HG02884 (cell line): ENCODE measurements at regions not wholly inside any gene's neighbourhood (a gene's known extent, or its start where the extent isn't known, plus 50 kb on each side); places are given as distances from the start of the nearest gene placed in this dataset.
"Not testable (repeated sequence)": the region's sequence is repeated elsewhere in the genome, so short reads cannot be mapped to it uniquely, and the experiment has no call there.

Experiments
- ATAC-seq: cut with Tn5 transposase; IDR thresholded peaks from one replicate; pipeline ENCODE4 v1.9.1; 2021; ENCODE audit warnings: mild to moderate bottlenecking, moderate library complexity; ENCODE audit not compliant: unreplicated experiment

DNA sequence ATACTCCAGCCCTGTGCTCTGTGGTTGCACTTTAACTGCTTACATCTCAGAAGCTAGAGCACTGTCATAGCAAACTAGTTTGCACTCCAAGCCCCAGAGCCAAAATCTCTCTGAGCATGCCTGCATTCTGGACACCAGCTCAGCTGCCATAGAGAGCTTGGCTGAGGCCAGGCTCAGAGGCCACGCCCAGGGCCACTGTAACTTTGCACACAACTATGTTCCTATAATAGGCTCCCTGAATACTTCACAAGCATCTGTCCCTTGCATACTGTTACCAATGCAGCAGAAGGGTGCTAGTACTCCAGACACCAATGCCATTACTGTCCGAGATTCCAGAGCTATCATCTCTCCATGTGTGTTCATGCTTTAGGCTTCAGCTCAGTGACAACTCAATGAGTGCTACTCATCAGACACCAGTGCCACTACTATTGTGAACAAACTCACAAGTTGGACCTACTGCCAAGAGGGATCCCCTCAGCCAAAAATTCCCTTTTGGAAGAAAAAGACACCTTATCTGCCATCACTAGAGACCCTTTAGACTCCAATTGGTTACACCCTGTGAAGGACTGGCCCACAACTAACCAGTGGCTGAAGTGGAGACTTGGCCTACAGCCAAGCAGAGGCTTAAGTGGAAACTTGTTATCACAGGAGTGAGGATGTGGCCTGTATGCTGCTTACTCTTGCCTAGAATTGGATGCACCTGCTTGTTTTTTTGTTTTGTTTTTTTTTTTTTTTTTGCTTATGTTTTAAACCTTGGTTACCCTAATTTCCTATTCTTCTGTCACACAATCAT, 211.6 kb upstream of the MAGI2 start:
- ATAC-seq, result no peak

GRCh38 chr7:79658304-79658703, 204.8 kb upstream of the MAGI2 start:
- no peak for ATAC-seq

GRCh38 chr7:79653136-79653631, 199.7 kb upstream of the MAGI2 start:
- ATAC-seq, result no peak

- ATAC-seq, result no peak
Measured at GRCh38 chr7:79652619-79653018, 199.2 kb upstream of the MAGI2 start.

GRCh38 chr7:79647711-79648110, 194.2 kb upstream of the MAGI2 start:
- ATAC-seq, result no peak

DNA sequence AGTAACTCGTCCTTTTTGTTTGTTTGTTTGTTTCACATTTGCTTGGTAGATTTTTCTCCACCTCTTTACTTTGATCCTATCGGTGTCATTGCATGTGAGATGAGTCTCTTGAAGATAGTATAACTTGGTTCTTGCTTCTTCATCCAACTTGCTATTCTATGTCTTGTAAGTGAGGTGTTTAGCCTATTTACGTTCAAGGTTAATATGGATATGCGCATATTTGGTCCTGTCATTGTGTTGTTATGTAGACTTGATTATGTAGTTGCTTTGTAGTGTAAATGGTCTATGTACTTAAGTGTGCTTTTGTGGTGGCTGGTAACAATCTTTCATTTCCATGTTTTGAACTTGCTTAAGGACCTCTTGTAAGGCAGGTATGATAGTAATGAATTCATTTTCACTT, 192.8 kb upstream of the MAGI2 start:
- no peak for ATAC-seq

GRCh38 chr7:79636849-79637248, 183.4 kb upstream of the MAGI2 start:
- no peak for ATAC-seq

DNA sequence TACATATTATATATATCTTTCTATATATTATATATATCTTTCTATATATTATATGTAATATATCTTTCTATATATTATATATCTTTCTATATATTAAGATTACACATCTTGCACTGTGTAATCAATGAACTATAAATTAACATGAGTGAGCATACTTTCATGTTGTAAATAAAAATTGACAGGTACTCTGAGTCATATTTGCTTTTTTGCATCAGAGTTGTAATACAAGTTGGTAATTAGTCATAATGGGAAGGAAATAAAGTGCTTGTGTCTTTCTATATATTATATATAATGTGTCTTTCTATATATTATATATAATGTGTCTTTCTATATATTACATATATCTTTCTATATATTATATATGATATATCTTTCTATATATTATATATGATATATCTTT, 172.5 kb upstream of the MAGI2 start:
- not testable (repeated sequence) for ATAC-seq

GRCh38 chr7:79624336-79624735, 170.9 kb upstream of the MAGI2 start:
- no peak for ATAC-seq

DNA sequence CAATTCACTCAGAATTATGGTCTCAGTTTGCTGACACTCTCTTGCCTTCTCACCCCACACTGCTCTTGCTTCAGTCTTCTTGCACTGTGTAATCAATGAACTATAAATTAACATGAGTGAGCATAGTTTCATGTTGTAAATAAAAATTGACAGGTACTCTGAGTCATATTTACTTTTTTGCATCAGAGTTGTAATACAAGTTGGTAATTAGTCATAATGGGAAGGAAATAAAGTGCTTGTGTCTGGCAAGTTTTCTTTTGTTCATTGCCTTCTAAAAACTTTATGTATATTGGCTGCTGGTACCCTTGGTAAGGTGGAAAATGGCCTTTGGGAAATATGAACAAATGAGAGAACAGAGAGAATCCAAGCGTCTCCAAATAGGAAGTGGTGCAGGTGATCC, 169.3 kb upstream of the MAGI2 start:
- ATAC-seq, result no peak

GRCh38 chr7:79620291-79620690, 166.8 kb upstream of the MAGI2 start:
- no peak for ATAC-seq

- ATAC-seq, result no peak
Measured at GRCh38 chr7:79619216-79619615, 165.7 kb upstream of the MAGI2 start.

DNA sequence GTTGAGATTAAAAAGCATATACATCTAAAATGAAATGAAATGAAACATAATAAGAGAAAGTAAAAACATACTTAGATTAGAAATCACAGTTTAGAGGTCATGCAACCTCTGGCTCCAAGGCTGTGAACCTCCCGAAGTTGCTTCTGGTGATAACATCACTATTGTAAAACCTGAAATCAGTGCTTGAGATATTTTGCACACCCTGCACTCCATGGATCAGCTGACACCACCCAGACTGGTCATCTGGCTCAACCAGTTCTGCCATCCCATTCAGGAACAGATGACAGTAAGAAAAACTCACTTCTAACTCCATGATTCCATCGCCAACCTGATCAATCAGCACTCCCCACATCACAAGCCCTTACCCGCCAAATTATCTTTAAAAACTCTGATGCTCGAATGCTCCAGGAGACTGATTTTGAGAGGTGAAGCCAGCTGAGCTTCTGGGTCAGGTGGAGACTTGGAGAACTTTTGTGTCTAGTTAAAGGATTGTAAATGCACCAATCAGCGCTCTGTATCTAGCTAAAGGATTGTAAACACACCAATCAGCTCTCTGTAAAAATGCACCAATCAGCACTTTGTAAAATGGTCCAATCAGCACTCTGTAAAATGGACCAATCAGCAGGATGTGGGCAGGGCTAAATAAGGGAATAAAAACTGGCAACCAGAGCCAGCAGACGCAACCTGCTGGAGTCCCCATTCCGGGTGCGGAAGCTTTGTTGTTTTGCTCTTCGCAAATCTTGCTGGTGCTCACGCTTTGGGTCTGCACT, 162.6 kb upstream of the MAGI2 start:
- no peak for ATAC-seq

- no peak for ATAC-seq
Measured at GRCh38 chr7:79615466-79615865, 162.0 kb upstream of the MAGI2 start.

GRCh38 chr7:79612903-79613302, 159.4 kb upstream of the MAGI2 start:
- ATAC-seq, result no peak

- no peak for ATAC-seq
Measured at GRCh38 chr7:79612022-79612421, 158.6 kb upstream of the MAGI2 start.

- ATAC-seq, result no peak
Measured at GRCh38 chr7:79610748-79611304, 157.4 kb upstream of the MAGI2 start.

DNA sequence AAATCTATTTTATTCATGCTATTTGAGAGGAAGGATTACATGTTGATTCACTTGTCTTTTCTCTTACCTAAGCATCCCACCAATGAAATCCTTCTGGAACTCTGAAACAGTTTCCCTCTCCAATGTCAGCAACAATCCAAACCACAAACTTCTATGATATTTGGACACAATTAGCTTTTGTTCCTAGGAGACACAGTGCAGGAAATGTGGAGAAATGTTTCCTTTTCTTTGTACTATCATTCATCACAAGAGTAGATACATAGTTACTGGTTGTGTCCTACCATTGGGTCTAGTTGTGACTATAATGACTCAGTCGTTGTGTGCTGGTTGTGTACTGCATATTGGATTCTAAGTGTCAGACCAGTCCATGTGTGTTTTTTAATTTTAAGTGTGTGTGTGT, 156.8 kb upstream of the MAGI2 start:
- ATAC-seq, result no peak

- no peak for ATAC-seq
Measured at GRCh38 chr7:79608005-79608404, 154.5 kb upstream of the MAGI2 start.

- no peak for ATAC-seq
Measured at GRCh38 chr7:79604841-79605240, 151.4 kb upstream of the MAGI2 start.

- ATAC-seq, result no peak
Measured at GRCh38 chr7:79598351-79598750, 144.9 kb upstream of the MAGI2 start.

- not testable (repeated sequence) for ATAC-seq
Measured at GRCh38 chr7:79594671-79595070, 141.2 kb upstream of the MAGI2 start.
